Fibroblast of lung (primary cell): ENCODE measurements at regions not wholly inside any gene's neighbourhood (a gene's known extent, or its start where the extent isn't known, plus 50 kb on each side); places are given as distances from the start of the nearest gene placed in this dataset.

Experiments
- DNase-seq, 2 donors: peaks; one replicate each; pipeline versions ENCODE4 v3.0.0 to v3.0.0-alpha.2; 2010; ENCODE audit warnings: low read depth in 2 of 2
- H2AFZ ChIP-seq: 2 replicates; pipeline ENCODE4 v1.5.1; 2012; ENCODE audit warnings: low read length, control low read depth, inconsistent platforms
- H3K27ac ChIP-seq: 2 replicates; pipeline ENCODE4 v1.5.1; 2011; ENCODE audit warnings: low read length, control low read depth; ENCODE audit not compliant: insufficient read depth
- H3K27me3 ChIP-seq: 2 replicates; pipeline ENCODE4 v1.5.1; 2011; ENCODE audit warnings: mild to moderate bottlenecking, low read length; ENCODE audit not compliant: control insufficient read depth, insufficient read depth
- H3K36me3 ChIP-seq: 2 replicates; pipeline ENCODE4 v1.5.1; 2011; ENCODE audit warnings: low read length; ENCODE audit not compliant: control insufficient read depth, insufficient read depth
- H3K4me1 ChIP-seq: 2 replicates; pipeline ENCODE4 v1.5.1; 2011; ENCODE audit warnings: low read length; ENCODE audit not compliant: control insufficient read depth, insufficient read depth; ENCODE audit errors: extremely low read depth
- H3K4me2 ChIP-seq: 2 replicates; pipeline ENCODE4 v1.5.1; 2011; ENCODE audit warnings: low read length, control low read depth; ENCODE audit not compliant: insufficient read depth; ENCODE audit errors: extremely low read depth
- H3K4me3 ChIP-seq, 4 experiments: fragments of 200-600 bp in 1 of 4; sonication (generic) in 1 of 4; replicated peaks in 1 of 4; 2 replicates each; pipeline ENCODE4 v1.5.1; 2011 to 2016; ENCODE audit warnings: low read length in 4 of 4, low read depth in 3 of 4, mild to moderate bottlenecking in 3 of 4, control low read depth in 2 of 4, inconsistent platforms in 1 of 4, mixed read lengths in 1 of 4; ENCODE audit not compliant: insufficient read depth in 1 of 4; ENCODE audit errors: control extremely low read depth in 1 of 4
- H3K79me2 ChIP-seq: 2 replicates; pipeline ENCODE4 v1.5.1; 2012; ENCODE audit warnings: mild to moderate bottlenecking, low read length, inconsistent platforms; ENCODE audit not compliant: control insufficient read depth, insufficient read depth
- H3K9ac ChIP-seq: 2 replicates; pipeline ENCODE4 v1.5.1; 2011; ENCODE audit warnings: mild to moderate bottlenecking, low read length, control low read depth; ENCODE audit not compliant: insufficient read depth
- H3K9me3 ChIP-seq: 2 replicates; pipeline ENCODE4 v1.5.1; 2012; ENCODE audit warnings: low read depth, low read length; ENCODE audit not compliant: control insufficient read depth, insufficient read depth
- H4K20me1 ChIP-seq: 2 replicates; pipeline ENCODE4 v1.5.1; 2011; ENCODE audit warnings: low read length; ENCODE audit not compliant: control insufficient read depth, insufficient read depth; ENCODE audit errors: extremely low read depth
- CTCF ChIP-seq, 2 donors: IDR thresholded peaks in 1 of 2; conservative IDR thresholded peaks in 1 of 2; 1 replicate in 1 of 2; 2 replicates in 1 of 2; pipeline ENCODE4 v1.5.1; 2011 to 2012; ENCODE audit warnings: low read length in 2 of 2, control low read depth in 1 of 2, inconsistent platforms in 1 of 2, low read depth in 1 of 2, mild to moderate bottlenecking in 1 of 2
- EZH2 ChIP-seq: IDR thresholded peaks from 2 replicates; pipeline ENCODE4 v1.5.1; 2012; ENCODE audit warnings: low read length, control low read depth, mild to moderate bottlenecking; ENCODE audit errors: missing control alignments

GRCh38 chr1:58934706-58935105 is 150.9 kb upstream of the JUN start:
- Histone ChIP-seq H3K36me3 (no peaks in the 10 kb centered on the region), H3K9ac (no peak overlapping the region), H3K4me3 (no peak overlapping the region), H3K4me1 (peaks cover 10% of the 10 kb centered on the region), H3K27me3 (no peaks in the 10 kb centered on the region), H2AFZ (no peak overlapping the region), H3K9me3 (no peaks in the 10 kb centered on the region), H3K27ac (no peak overlapping the region), H3K79me2 (no peaks in the 10 kb centered on the region), H3K4me2 (no peak overlapping the region), H4K20me1 (no peaks in the 10 kb centered on the region)
- no peak for TF ChIP-seq EZH2
- no peak for TF ChIP-seq CTCF (conservative IDR thresholded peaks at IDR 0.05 in 1 of 2, IDR thresholded peaks at IDR 0.05 in 1 of 2; ENCODE audit: low read depth in 1 of 2, low read length in 2 of 2)
- no peak for DNase-seq

GRCh38 chr1:58936973-58937372 is 153.1 kb upstream of the JUN start:
- H3K4me1 ChIP-seq = peaks cover 10% of the 10 kb centered on the region
- H3K79me2 ChIP-seq = no peaks in the 10 kb centered on the region
- no peak for DNase-seq
- no peak overlapping the region for H2AFZ ChIP-seq
- H3K4me2 ChIP-seq = no peak overlapping the region
- no peak overlapping the region for H3K9ac ChIP-seq
- no peaks in the 10 kb centered on the region for H3K27me3 ChIP-seq
- H4K20me1 ChIP-seq = no peaks in the 10 kb centered on the region
- TF ChIP-seq CTCF (conservative IDR thresholded peaks at IDR 0.05 in 1 of 2, IDR thresholded peaks at IDR 0.05 in 1 of 2; ENCODE audit: low read depth in 1 of 2, low read length in 2 of 2) = no peak
- TF ChIP-seq EZH2 = no peak
- no peak overlapping the region for H3K27ac ChIP-seq
- H3K9me3 ChIP-seq = no peaks in the 10 kb centered on the region
- no peak overlapping the region for H3K4me3 ChIP-seq
- no peaks in the 10 kb centered on the region for H3K36me3 ChIP-seq

GRCh38 chr1:58939146-58939545 is 155.3 kb upstream of the JUN start:
- no peaks in the 10 kb centered on the region for H3K79me2 ChIP-seq
- H3K36me3 ChIP-seq = no peaks in the 10 kb centered on the region
- no peaks in the 10 kb centered on the region for H3K27me3 ChIP-seq
- H3K27ac ChIP-seq = no peak overlapping the region
- no peak overlapping the region for H3K4me3 ChIP-seq
- H4K20me1 ChIP-seq = no peaks in the 10 kb centered on the region
- TF ChIP-seq EZH2 (no peak), CTCF (conservative IDR thresholded peaks at IDR 0.05 in 1 of 2, IDR thresholded peaks at IDR 0.05 in 1 of 2; ENCODE audit: low read depth in 1 of 2, low read length in 2 of 2) (no peak)
- H2AFZ ChIP-seq = no peak overlapping the region
- H3K9me3 ChIP-seq = no peaks in the 10 kb centered on the region
- H3K4me1 ChIP-seq = no peaks in the 10 kb centered on the region
- DNase-seq = no peak
- no peak overlapping the region for H3K9ac ChIP-seq
- no peak overlapping the region for H3K4me2 ChIP-seq
